Activated CD4-positive, alpha-beta T cell treated with anti-CD3 and anti-CD28 coated beads for 48 hours (primary cell): ENCODE measurements at regions not wholly inside any gene's neighbourhood (a gene's known extent, or its start where the extent isn't known, plus 50 kb on each side); places are given as distances from the start of the nearest gene placed in this dataset.
"Not testable (repeated sequence)": the region's sequence is repeated elsewhere in the genome, so short reads cannot be mapped to it uniquely, and the experiment has no call there.

ENCODE experiments used
- DNase-seq: peaks from one replicate; pipeline ENCODE4 v3.0.0-alpha.2; 2020

GRCh38 chr3:197367081-197367780, 68.8 kb upstream of the DLG1 start:
- no peak for DNase-seq

GRCh38 chr3:197366301-197367044, 68.1 kb upstream of the DLG1 start:
- DNase-seq: no peak

DNA sequence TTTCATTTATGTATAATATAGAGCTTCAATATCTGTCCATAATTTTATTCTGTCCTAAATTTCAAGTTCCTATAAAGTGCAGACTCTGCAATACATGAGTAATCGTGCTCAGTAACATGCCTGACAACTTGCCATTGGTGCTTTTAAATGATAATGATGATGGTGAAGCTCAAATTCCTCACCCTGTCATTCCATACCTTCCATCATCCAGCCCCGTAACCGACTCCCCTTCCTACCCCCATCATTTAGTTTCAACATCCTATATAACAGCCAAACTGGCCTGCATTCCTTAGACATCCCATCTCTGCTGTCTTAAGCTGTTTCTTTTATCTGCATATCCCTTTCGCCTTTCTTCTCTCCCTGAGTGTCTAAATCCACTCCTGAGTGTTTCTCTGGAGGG, 67.2 kb upstream of the DLG1 start:
- no peak for DNase-seq

DNA sequence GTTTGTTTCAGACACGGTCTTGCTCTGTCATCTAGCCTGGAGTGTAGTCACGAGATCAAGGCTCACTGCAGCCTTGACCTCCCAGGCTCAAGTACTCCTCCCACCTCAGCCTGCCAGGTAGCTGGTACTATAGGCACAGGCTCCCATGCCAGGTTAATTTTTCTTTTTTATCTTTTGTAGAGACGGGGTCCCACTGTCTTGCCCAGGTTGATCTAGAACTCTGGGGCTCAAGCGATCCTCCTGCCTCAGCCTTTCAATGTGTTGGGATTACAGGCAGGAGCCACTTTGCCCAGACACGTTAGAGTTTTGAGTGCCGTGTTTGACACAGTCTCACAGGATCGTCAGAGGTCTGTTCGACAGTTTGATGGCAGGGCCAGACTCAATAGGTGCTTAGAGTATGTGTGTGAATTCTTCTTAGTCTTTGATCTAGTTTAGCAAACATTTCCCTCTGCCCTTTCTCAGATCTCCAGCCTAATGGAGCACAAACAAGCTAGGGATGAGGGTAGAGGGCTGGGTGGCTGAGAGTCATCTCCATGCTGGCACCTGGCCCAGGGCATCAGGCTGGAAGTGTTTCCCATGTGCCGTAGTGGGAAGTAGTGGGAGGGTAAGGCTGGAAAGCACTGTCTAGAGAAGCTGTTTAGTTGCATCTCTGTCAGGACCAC, 66.1 kb upstream of the DLG1 start:
- DNase-seq: no peak

- no peak for DNase-seq
Measured at GRCh38 chr3:197363553-197364409, 65.4 kb upstream of the DLG1 start.

DNA sequence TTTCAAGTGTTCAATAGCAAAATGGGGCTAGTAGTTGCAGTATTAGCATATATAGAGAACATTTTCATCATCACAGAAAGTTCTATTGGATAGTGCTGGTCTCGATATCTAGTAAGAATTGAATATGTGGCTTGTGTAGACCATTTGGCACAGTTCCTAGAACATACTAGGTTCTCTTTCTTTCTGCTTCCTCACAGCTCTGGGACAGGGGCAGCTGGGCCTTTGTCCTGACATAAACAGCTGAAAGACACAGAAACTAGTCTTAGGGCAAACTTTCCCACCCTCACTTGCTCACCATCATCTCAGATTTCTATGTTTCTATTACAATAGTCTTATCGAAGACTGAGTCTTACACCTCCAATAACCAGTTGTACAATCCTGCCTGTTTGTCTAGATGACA, 63.7 kb upstream of the DLG1 start:
- no peak for DNase-seq

DNA sequence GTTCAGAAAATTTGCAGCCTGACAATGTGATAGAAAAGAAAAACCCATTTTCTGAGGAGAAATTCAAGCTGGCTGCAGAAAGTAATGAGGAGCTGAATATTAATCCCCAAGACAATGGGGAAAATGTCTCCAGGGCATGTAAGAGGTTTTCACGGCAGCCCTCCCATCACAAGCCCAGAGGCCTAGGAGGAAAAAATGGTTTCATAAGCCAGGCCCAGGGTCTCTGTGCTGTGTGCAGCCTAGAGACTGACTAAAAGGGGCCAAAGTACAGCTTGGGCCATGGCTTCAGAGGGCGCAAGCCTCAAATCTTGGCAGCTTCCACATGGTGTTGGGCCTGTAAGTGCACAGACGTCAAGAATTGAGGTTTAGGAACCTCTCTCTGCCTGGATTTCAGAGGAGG, 61.7 kb upstream of the DLG1 start:
- not testable (repeated sequence) for DNase-seq

GRCh38 chr3:197359476-197359875, 61.1 kb upstream of the DLG1 start:
- DNase-seq: not testable (repeated sequence)

- DNase-seq: no peak
Measured at GRCh38 chr3:197356741-197357140, 58.3 kb upstream of the DLG1 start.

DNA sequence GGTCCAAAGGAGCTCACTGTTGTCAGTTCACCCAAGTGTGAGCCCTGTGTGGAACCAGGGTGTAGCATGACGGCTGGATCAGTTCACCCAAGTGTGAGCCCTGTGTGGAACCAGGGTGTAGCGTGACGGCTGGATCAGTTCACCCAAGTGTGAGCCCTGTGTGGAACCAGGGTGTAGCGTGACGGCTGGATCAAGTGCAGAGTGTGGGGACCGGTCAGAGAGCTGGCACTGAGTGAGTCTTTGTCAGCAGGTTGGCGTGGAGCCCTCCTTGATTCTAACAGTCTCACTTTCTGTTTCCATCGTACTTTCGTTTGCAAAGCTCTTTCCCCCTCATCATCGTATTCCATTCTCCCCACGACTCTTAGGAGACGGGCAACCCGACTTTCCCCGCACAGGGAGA, 57.9 kb upstream of the DLG1 start:
- no peak for DNase-seq

GRCh38 chr3:197355713-197356112, 57.3 kb upstream of the DLG1 start:
- DNase-seq: no peak

DNA sequence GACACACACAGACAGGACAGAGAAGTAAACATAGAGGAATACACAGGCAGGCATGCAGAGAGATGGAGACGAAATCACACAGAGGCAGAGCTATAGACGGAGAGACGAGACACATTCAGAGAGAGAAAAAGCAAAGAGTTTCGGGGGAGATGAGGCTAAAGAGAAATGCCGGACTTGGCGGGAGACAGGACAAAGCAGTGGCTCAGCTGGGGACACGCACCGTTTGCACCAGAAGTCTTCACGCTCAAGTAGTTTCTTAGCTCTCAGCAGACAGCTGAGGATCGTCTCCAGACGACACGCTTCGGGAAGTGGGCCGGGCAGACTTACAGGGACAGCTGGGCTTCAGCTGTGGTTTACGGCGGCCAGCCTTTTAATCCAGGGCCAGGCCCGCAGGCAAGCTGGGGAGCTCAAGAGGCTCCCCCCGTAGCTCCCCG, 56.2 kb upstream of the DLG1 start:
- no peak for DNase-seq

DNA sequence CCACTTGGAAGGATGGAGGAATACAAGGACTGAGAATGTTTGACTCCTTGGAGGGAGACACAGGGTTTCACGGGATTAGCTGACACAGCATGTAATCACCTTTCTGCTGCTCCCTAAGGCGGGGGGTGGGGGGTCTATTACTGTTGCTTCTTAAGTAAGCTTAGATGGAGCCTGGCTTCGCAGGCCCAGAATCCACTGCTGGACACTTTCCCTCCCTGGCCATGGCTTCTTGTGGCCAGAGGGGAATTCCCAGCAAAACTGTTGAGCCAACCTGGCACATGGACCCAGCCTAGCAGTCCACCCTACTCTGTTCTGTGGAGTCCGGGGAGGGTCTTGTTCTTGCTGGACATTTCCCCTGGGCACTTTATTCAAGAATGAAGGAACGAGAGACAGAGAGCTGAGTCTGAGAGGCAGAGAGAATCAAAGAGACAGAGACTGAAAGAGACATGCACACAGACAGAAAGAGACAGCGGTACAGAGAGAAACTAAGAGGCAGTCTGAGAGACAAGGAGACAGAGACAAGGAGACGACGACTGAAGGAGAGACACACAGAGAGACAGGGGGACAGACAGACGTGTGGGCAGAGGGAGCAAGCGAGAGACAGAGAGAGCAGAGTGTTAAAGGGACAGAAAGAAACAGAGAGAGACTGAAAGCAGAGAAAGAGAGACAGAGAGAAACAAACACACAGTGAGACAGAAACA, 55.6 kb upstream of the DLG1 start:
- DNase-seq: no peak

- no peak for DNase-seq
Measured at GRCh38 chr3:197353001-197353866, 54.8 kb upstream of the DLG1 start.

DNA sequence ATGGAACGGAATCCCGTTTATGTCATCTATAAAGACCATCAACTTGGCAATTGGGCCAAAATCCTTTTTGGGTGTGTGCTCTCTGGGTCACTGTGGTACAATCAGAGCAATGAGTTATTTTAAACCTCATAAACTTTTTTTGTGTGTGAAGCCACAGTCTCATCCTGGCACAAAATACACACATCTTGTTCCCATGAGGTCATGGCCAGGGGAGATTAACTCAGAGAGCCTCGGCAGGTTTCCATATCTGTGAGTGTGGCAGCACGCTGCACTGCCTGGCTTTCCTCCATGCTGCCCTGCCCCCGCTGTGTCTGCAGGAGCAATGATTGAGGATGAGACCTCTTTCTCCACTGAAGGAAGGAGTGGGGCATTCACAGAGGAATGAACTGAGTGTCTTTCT, 54.0 kb upstream of the DLG1 start:
- DNase-seq: no peak

DNA sequence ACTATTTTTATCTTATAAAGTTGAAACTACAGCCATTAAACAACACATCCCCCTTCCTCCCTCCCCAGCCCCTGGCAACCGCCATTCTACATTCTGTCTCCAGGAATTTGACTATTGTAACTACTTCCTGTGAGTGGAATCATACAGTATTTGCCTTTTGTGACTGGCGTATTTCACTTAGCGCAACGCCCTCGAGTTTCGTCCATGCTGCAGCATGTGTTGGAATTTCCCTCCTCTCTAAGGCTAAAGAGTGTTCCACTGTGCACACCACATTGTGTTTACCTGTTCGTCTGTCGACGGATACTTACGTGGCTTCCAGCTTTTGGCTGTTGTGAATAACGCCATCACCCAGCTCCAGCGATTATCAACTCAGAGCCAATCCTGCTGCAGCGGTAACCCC, 52.0 kb upstream of the DLG1 start:
- DNase-seq: no peak

DNA sequence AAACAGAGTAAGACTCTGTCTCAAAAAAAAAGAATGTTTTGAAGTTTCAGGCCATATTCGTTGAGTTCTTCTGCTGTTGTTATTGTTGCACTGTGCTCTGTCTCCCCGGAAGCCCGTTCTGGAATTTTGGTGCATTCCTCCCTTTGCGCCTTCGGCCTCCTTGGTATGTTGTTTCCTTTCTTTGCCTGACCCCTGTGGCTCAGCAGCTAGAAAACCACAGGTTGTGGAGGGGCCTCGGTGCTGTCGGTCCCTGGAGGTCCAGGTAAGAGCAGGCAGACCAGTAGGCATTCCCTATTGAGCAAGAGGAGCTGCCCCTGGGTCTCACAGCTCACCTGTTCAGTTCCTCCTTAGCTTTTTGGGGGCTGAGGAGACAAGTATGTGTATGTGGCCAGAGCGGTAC, 51.0 kb upstream of the DLG1 start:
- DNase-seq: no peak
